Psoas muscle (tissue), 7 donors: ENCODE measurements at regions not wholly inside any gene's neighbourhood (a gene's known extent, or its start where the extent isn't known, plus 50 kb on each side); places are given as distances from the start of the nearest gene placed in this dataset.

Experiments used
- ATAC-seq, 4 donors: fragments of 200-7000 bp; cut with Tn5 transposase; one replicate each; pipeline ENCODE4 v1.9.1; 2020; ENCODE audit warnings: moderate library complexity in 3 of 4, mild to moderate bottlenecking in 2 of 4
- DNase-seq, 2 donors: peaks; one replicate each; pipeline ENCODE4 v3.0.0-alpha.2; 2020
- H3K27ac ChIP-seq: fragments of 200-600 bp; one replicate; pipeline ENCODE4 v1.8.0; 2022
- H3K27me3 ChIP-seq, 3 donors: fragments of 200-600 bp in 1 of 3; one replicate each; pipeline versions ENCODE4 v1.6.1 to v1.8.0; 2013 to 2022; ENCODE audit warnings: low read length in 2 of 3, mild to moderate bottlenecking in 2 of 3, moderate library complexity in 1 of 3; ENCODE audit not compliant: insufficient read depth in 3 of 3
- H3K36me3 ChIP-seq, 2 donors: fragments of 200-600 bp in 1 of 2; one replicate each; pipeline versions ENCODE4 v1.6.1 to v1.8.0; 2013 to 2022; ENCODE audit warnings: low read depth in 1 of 2, mild to moderate bottlenecking in 1 of 2, moderate library complexity in 1 of 2; ENCODE audit not compliant: insufficient read depth in 1 of 2
- H3K4me1 ChIP-seq: fragments of 200-600 bp; one replicate; pipeline ENCODE4 v1.8.0; 2022
- H3K4me3 ChIP-seq: fragments of 200-600 bp; one replicate; pipeline ENCODE4 v1.8.0; 2022; ENCODE audit warnings: mild to moderate bottlenecking
- H3K9me3 ChIP-seq: fragments of 200-600 bp; one replicate; pipeline ENCODE4 v1.8.0; 2022
- CTCF ChIP-seq: fragments of 200-600 bp; IDR thresholded peaks from one replicate; pipeline ENCODE4 v1.8.0; 2022; ENCODE audit warnings: antibody characterized with exemption
- WGBS, 3 donors: extraction: QIAGEN DNeasy Blood & Tissue Kit; methylation state at CpG; one replicate each; pipeline versions ENCODE4 v1.1.6 to v1.1.7; 2013; 5-methylcytosine and 5-hydroxymethylcytosine counted together
- intact Hi-C, 2 donors: fragments of 100-400 bp; cut with DNase I; formaldehyde crosslinking; loops; one replicate each; pipeline versions ENCODE4 v1.11.0 to v1.14.2; 2022
- donor health status: healthy with polysubstance abuse.
- donor health status: DM: no; HTN: no; CAD: no; lungs with moderate emphysema.
- donor health status: Bipolar disorder and iron deficiency.
- donor health status: healthy.
- donor health status: DM: yes; HTN: yes; CAD: no.
- donor health status: DM: no; HTN: no; CAD: no.
- donor health status: DM: yes; HTN: yes; CAD: no.

DNA sequence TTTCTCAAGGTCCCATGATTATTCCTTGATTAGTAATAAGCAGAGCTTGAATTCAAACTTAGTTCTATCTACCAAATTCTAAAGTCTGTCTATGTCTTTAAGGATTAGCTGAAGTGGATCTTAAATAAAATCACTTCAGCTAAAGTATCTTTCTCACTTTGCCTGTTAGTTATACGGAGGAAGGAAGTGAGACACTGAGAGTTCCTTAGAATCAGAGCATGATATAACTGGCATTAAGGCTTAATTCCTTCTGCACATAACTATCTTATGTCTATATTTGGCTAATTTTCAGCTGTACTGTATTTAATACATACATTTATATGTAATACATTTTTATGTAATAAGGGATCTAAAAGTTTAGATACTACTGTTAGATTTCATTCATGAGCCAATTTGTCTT, 491.1 kb upstream of the GHITM start:
- WGBS, 3 donors, result 49 to 53% (median 52%) methylated on average over 1 of the region's 1 CpG
- no peaks in the 10 kb centered on the region for H3K4me1 ChIP-seq

GRCh38 chr10:83649471-83649870, 489.8 kb upstream of the GHITM start:
- Histone ChIP-seq H3K4me1 (no peaks in the 10 kb centered on the region), H3K36me3 (no peaks in the 10 kb centered on the region), H3K27me3 (no peaks in the 10 kb centered on the region), H3K9me3 (no peaks in the 10 kb centered on the region), H3K27ac (no peak overlapping the region), H3K4me3 (no peak overlapping the region)
- ATAC-seq (no peak), DNase-seq (no peak)
- WGBS, 3 donors, result 63 to 83% (median 68%) methylated on average over 3 of the region's 3 CpGs
- intact Hi-C loops, result no loop called here
- no peak for TF ChIP-seq CTCF

More for the DNA sequence above, 491.1 kb upstream of the GHITM start:
- no peaks in the 10 kb centered on the region for H3K27me3 ChIP-seq
- TF ChIP-seq CTCF, result no peak
- H3K27ac ChIP-seq, result no peak overlapping the region
- H3K9me3 ChIP-seq, result no peaks in the 10 kb centered on the region
- no peaks in the 10 kb centered on the region for H3K36me3 ChIP-seq
- DNase-seq (no peak), ATAC-seq (no peak)
- intact Hi-C loops, result no loop called here
- H3K4me3 ChIP-seq, result no peak overlapping the region

GRCh38 chr10:83654689-83655088, 484.6 kb upstream of the GHITM start:
- DNase-seq (no peak), ATAC-seq (no peak)
- Histone ChIP-seq H3K4me3 (no peak overlapping the region), H3K4me1 (no peaks in the 10 kb centered on the region), H3K27ac (no peak overlapping the region), H3K36me3 (no peaks in the 10 kb centered on the region), H3K9me3 (no peaks in the 10 kb centered on the region), H3K27me3 (no peaks in the 10 kb centered on the region)
- no peak for TF ChIP-seq CTCF
- WGBS, 3 donors, result 91 to 95% (median 94%) methylated on average over 2 of the region's 2 CpGs
- intact Hi-C loops, result no loop called here

GRCh38 chr10:83656924-83657323, 482.4 kb upstream of the GHITM start:
- DNase-seq (no peak), ATAC-seq (no peak)
- H3K27ac ChIP-seq, result no peak overlapping the region
- no peak for TF ChIP-seq CTCF
- H3K4me1 ChIP-seq, result no peaks in the 10 kb centered on the region
- no peak overlapping the region for H3K4me3 ChIP-seq
- intact Hi-C loops, result no loop called here
- H3K36me3 ChIP-seq, result no peaks in the 10 kb centered on the region
- no peaks in the 10 kb centered on the region for H3K9me3 ChIP-seq
- H3K27me3 ChIP-seq, result no peaks in the 10 kb centered on the region

- no peak for TF ChIP-seq CTCF
- no peaks in the 10 kb centered on the region for H3K9me3 ChIP-seq
- H3K27ac ChIP-seq, result no peak overlapping the region
- no peaks in the 10 kb centered on the region for H3K27me3 ChIP-seq
- intact Hi-C loops, result no loop called here
- no peaks in the 10 kb centered on the region for H3K36me3 ChIP-seq
- no peak overlapping the region for H3K4me3 ChIP-seq
- ATAC-seq (no peak), DNase-seq (peak in 1 of 2 donors; percentile 45)
- no peaks in the 10 kb centered on the region for H3K4me1 ChIP-seq
These were observed 481.8 kb upstream of the GHITM start for GRCh38 chr10:83657487-83657886.
